Central memory CD8-positive, alpha-beta T cell (primary cell): ENCODE measurements at regions not wholly inside any gene's neighbourhood (a gene's known extent, or its start where the extent isn't known, plus 50 kb on each side); places are given as distances from the start of the nearest gene placed in this dataset.
"Not testable (repeated sequence)": the region's sequence is repeated elsewhere in the genome, so short reads cannot be mapped to it uniquely, and the experiment has no call there.

Experiments
- ATAC-seq: fragments of 150-1000 bp; cut with Tn5 transposase; replicated peaks from 2 replicates; pipeline ENCODE4 v1.10.0; 2022; ENCODE audit warnings: mild to moderate bottlenecking, moderate FRiP score, moderate number of reproducible peaks; ENCODE audit not compliant: poor library complexity, severe bottlenecking; ENCODE audit errors: extremely low read depth
- DNase-seq, 2 donors: peaks; one replicate each; pipeline ENCODE4 v3.0.0; 2021; ENCODE audit warnings: low spot score in 2 of 2
- H3K27ac Mint-ChIP-seq: one replicate; pipeline ENCODE4 v1.8.0; 2022; ENCODE audit warnings: low read depth, mild to moderate bottlenecking, moderate library complexity, mixed read lengths
- H3K27me3 Mint-ChIP-seq: one replicate; pipeline ENCODE4 v1.8.0; 2022; ENCODE audit warnings: mixed read lengths
- H3K36me3 Mint-ChIP-seq: one replicate; pipeline ENCODE4 v1.8.0; 2022; ENCODE audit warnings: mild to moderate bottlenecking, moderate library complexity, mixed read lengths; ENCODE audit not compliant: insufficient read depth
- H3K4me1 Mint-ChIP-seq: one replicate; pipeline ENCODE4 v1.8.0; 2022; ENCODE audit warnings: mixed read lengths
- H3K4me3 Mint-ChIP-seq: one replicate; pipeline ENCODE4 v1.8.0; 2022; ENCODE audit warnings: mild to moderate bottlenecking, moderate library complexity, mixed read lengths
- H3K9me3 Mint-ChIP-seq: one replicate; pipeline ENCODE4 v1.8.0; 2022; ENCODE audit warnings: mixed read lengths

GRCh38 chr18:14970027-14970426 is 222.1 kb downstream of the ANKRD30B start:
- no peak overlapping the region for H3K27ac Mint-ChIP-seq

GRCh38 chr18:14971461-14972185 is 223.7 kb downstream of the ANKRD30B start:
- no peaks in the 10 kb centered on the region for H3K9me3 Mint-ChIP-seq

More at GRCh38 chr18:14970027-14970426, 222.1 kb downstream of the ANKRD30B start:
- ATAC-seq (no peak), DNase-seq (no peak)
- Mint-ChIP-seq H3K27me3 (peaks cover 10% of the 10 kb centered on the region), H3K36me3 (no peaks in the 10 kb centered on the region), H3K4me1 (no peaks in the 10 kb centered on the region), H3K4me3 (no peak overlapping the region), H3K9me3 (no peaks in the 10 kb centered on the region)

GRCh38 chr18:14973421-14973820 is 225.4 kb downstream of the ANKRD30B start:
- H3K4me3 Mint-ChIP-seq, H3K9me3 Mint-ChIP-seq, DNase-seq, H3K27ac Mint-ChIP-seq, H3K36me3 Mint-ChIP-seq, ATAC-seq, H3K4me1 Mint-ChIP-seq: not testable (repeated sequence)
- peaks cover 33% of the 10 kb centered on the region for H3K27me3 Mint-ChIP-seq

More at GRCh38 chr18:14971461-14972185, 223.7 kb downstream of the ANKRD30B start:
- H3K27me3 Mint-ChIP-seq = peaks cover 20% of the 10 kb centered on the region
- H3K4me1 Mint-ChIP-seq = no peaks in the 10 kb centered on the region
- DNase-seq = no peak
- no peak overlapping the region for H3K4me3 Mint-ChIP-seq
- no peak for ATAC-seq
- no peak overlapping the region for H3K27ac Mint-ChIP-seq
- no peaks in the 10 kb centered on the region for H3K36me3 Mint-ChIP-seq

GRCh38 chr18:14974088-14974487 is 226.1 kb downstream of the ANKRD30B start:
- Mint-ChIP-seq H3K27me3 (peaks cover 33% of the 10 kb centered on the region), H3K4me3 (no peak overlapping the region), H3K27ac (no peak overlapping the region), H3K36me3 (no peaks in the 10 kb centered on the region), H3K4me1 (no peaks in the 10 kb centered on the region), H3K9me3 (no peaks in the 10 kb centered on the region)
- DNase-seq = no peak
- no peak for ATAC-seq

- Mint-ChIP-seq H3K36me3 (no peaks in the 10 kb centered on the region), H3K27ac (no peak overlapping the region), H3K4me3 (no peak overlapping the region), H3K9me3 (no peaks in the 10 kb centered on the region), H3K4me1 (no peaks in the 10 kb centered on the region), H3K27me3 (peaks cover 33% of the 10 kb centered on the region)
- no peak for DNase-seq
- no peak for ATAC-seq
Observed at GRCh38 chr18:14974576-14974975, 226.6 kb downstream of the ANKRD30B start.

- H3K4me3 Mint-ChIP-seq = no peak overlapping the region
- no peak overlapping the region for H3K27ac Mint-ChIP-seq
- ATAC-seq = no peak
Observed at GRCh38 chr18:14975431-14975830, 227.5 kb downstream of the ANKRD30B start.

GRCh38 chr18:14976736-14977430 is 228.9 kb downstream of the ANKRD30B start:
- H3K27ac Mint-ChIP-seq = no peak overlapping the region
- H3K27me3 Mint-ChIP-seq = peaks cover 33% of the 10 kb centered on the region
- no peaks in the 10 kb centered on the region for H3K36me3 Mint-ChIP-seq
- H3K9me3 Mint-ChIP-seq = no peaks in the 10 kb centered on the region
- DNase-seq = no peak
- no peaks in the 10 kb centered on the region for H3K4me1 Mint-ChIP-seq
- no peak for ATAC-seq
- no peak overlapping the region for H3K4me3 Mint-ChIP-seq

More at GRCh38 chr18:14975431-14975830, 227.5 kb downstream of the ANKRD30B start:
- H3K9me3 Mint-ChIP-seq = no peaks in the 10 kb centered on the region
- H3K27me3 Mint-ChIP-seq = peaks cover 33% of the 10 kb centered on the region
- no peak for DNase-seq
- H3K4me1 Mint-ChIP-seq = no peaks in the 10 kb centered on the region
- H3K36me3 Mint-ChIP-seq = no peaks in the 10 kb centered on the region

GRCh38 chr18:14978191-14978590 is 230.2 kb downstream of the ANKRD30B start:
- no peak for ATAC-seq
- Mint-ChIP-seq H3K9me3 (no peaks in the 10 kb centered on the region), H3K27me3 (peaks cover 33% of the 10 kb centered on the region), H3K4me1 (no peaks in the 10 kb centered on the region), H3K36me3 (no peaks in the 10 kb centered on the region), H3K4me3 (no peak overlapping the region), H3K27ac (no peak overlapping the region)
- no peak for DNase-seq

GRCh38 chr18:14978962-14979535 is 231.1 kb downstream of the ANKRD30B start:
- ATAC-seq = no peak
- no peak overlapping the region for H3K4me3 Mint-ChIP-seq
- no peaks in the 10 kb centered on the region for H3K9me3 Mint-ChIP-seq
- no peaks in the 10 kb centered on the region for H3K36me3 Mint-ChIP-seq
- H3K4me1 Mint-ChIP-seq = no peaks in the 10 kb centered on the region
- no peak for DNase-seq
- H3K27ac Mint-ChIP-seq = no peak overlapping the region
- H3K27me3 Mint-ChIP-seq = peaks cover 33% of the 10 kb centered on the region

GRCh38 chr18:14979875-14980274 is 231.9 kb downstream of the ANKRD30B start:
- DNase-seq (no peak), ATAC-seq (no peak)
- peaks cover 25% of the 10 kb centered on the region for H3K27me3 Mint-ChIP-seq
- no peaks in the 10 kb centered on the region for H3K4me1 Mint-ChIP-seq
- H3K9me3 Mint-ChIP-seq = no peaks in the 10 kb centered on the region
- no peaks in the 10 kb centered on the region for H3K36me3 Mint-ChIP-seq
- H3K27ac Mint-ChIP-seq = no peak overlapping the region
- no peak overlapping the region for H3K4me3 Mint-ChIP-seq

- H3K36me3 Mint-ChIP-seq, H3K4me3 Mint-ChIP-seq, H3K27ac Mint-ChIP-seq, H3K9me3 Mint-ChIP-seq, H3K27me3 Mint-ChIP-seq, H3K4me1 Mint-ChIP-seq, DNase-seq, ATAC-seq: not testable (repeated sequence)
Observed at GRCh38 chr18:14984531-14984930, 236.6 kb downstream of the ANKRD30B start.

GRCh38 chr18:14985291-14986013 is 237.5 kb downstream of the ANKRD30B start:
- not testable (repeated sequence) for H3K4me3 Mint-ChIP-seq, H3K9me3 Mint-ChIP-seq, H3K27me3 Mint-ChIP-seq, ATAC-seq, H3K4me1 Mint-ChIP-seq, DNase-seq, H3K36me3 Mint-ChIP-seq, H3K27ac Mint-ChIP-seq
